Mucosa of descending colon (tissue), 3 donors: ENCODE measurements at regions not wholly inside any gene's neighbourhood (a gene's known extent, or its start where the extent isn't known, plus 50 kb on each side); places are given as distances from the start of the nearest gene placed in this dataset.

Experiments used
- ATAC-seq: fragments of 200-7000 bp; cut with Tn5 transposase; one replicate; pipeline ENCODE4 v1.9.1; 2020; ENCODE audit warnings: mild to moderate bottlenecking, moderate library complexity
- DNase-seq, 3 donors: peaks; one replicate each; pipeline ENCODE4 v3.0.0-alpha.2; 2020
- H3K36me3 ChIP-seq: fragments of 200-600 bp; one replicate; pipeline ENCODE4 v1.8.0; 2021; ENCODE audit warnings: low read depth, mild to moderate bottlenecking
- H3K4me1 ChIP-seq: fragments of 200-600 bp; one replicate; pipeline ENCODE4 v1.8.0; 2021; ENCODE audit warnings: low read depth, mild to moderate bottlenecking
- H3K4me3 ChIP-seq: fragments of 200-600 bp; one replicate; pipeline ENCODE4 v1.8.0; 2021; ENCODE audit warnings: mild to moderate bottlenecking
- H3K9me3 ChIP-seq: fragments of 200-600 bp; one replicate; pipeline ENCODE4 v1.8.0; 2021; ENCODE audit warnings: mild to moderate bottlenecking
- intact Hi-C, 2 donors: fragments of 100-400 bp; cut with DNase I in 1 of 2; cut with micrococcal nuclease in 1 of 2; formaldehyde crosslinking; loops; one replicate each; pipeline versions ENCODE4 v1.11.0 to v1.11.1; 2022; cut with DNase I, micrococcal nuclease
- TF ChIP-seq, protein P1 (sequence below): fragments of 200-600 bp; IDR thresholded peaks from one replicate; pipeline ENCODE4 v1.8.0; 2022; ENCODE audit warnings: antibody characterized with exemption, mild to moderate bottlenecking
- donor health status: DM: no; HTN: no; CAD: no; lungs with moderate emphysema.
- donor health status: DM: no; HTN: no; CAD: no.
- donor health status: DM: no; HTN: yes; CAD: no.

- DNase-seq: no peak
- Histone ChIP-seq H3K4me3 (no peak overlapping the region), H3K9me3 (no peaks in the 10 kb centered on the region), H3K4me1 (no peaks in the 10 kb centered on the region), H3K36me3 (no peaks in the 10 kb centered on the region)
- TF ChIP-seq, protein P1, sequence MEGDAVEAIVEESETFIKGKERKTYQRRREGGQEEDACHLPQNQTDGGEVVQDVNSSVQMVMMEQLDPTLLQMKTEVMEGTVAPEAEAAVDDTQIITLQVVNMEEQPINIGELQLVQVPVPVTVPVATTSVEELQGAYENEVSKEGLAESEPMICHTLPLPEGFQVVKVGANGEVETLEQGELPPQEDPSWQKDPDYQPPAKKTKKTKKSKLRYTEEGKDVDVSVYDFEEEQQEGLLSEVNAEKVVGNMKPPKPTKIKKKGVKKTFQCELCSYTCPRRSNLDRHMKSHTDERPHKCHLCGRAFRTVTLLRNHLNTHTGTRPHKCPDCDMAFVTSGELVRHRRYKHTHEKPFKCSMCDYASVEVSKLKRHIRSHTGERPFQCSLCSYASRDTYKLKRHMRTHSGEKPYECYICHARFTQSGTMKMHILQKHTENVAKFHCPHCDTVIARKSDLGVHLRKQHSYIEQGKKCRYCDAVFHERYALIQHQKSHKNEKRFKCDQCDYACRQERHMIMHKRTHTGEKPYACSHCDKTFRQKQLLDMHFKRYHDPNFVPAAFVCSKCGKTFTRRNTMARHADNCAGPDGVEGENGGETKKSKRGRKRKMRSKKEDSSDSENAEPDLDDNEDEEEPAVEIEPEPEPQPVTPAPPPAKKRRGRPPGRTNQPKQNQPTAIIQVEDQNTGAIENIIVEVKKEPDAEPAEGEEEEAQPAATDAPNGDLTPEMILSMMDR: no peak
- ATAC-seq: no peak
- intact Hi-C loops: no loop called here
Observed at GRCh38 chr21:26368591-26369320, 198.2 kb upstream of the APP start.

- DNase-seq: no peak
- ATAC-seq: no peak
- H3K9me3 ChIP-seq: no peaks in the 10 kb centered on the region
- no peak overlapping the region for H3K4me3 ChIP-seq
- intact Hi-C loops: no loop called here
- H3K36me3 ChIP-seq: no peaks in the 10 kb centered on the region
- TF ChIP-seq, protein P1: no peak
- H3K4me1 ChIP-seq: no peaks in the 10 kb centered on the region
Observed at GRCh38 chr21:26366781-26367180, 196.2 kb upstream of the APP start.

- H3K4me1 ChIP-seq: no peaks in the 10 kb centered on the region
- ATAC-seq (no peak), DNase-seq (no peak)
- H3K4me3 ChIP-seq: no peak overlapping the region
- intact Hi-C loops: no loop called here
- no peaks in the 10 kb centered on the region for H3K36me3 ChIP-seq
- TF ChIP-seq, protein P1: no peak
- H3K9me3 ChIP-seq: no peaks in the 10 kb centered on the region
Observed at GRCh38 chr21:26365849-26366248, 195.3 kb upstream of the APP start.

DNA sequence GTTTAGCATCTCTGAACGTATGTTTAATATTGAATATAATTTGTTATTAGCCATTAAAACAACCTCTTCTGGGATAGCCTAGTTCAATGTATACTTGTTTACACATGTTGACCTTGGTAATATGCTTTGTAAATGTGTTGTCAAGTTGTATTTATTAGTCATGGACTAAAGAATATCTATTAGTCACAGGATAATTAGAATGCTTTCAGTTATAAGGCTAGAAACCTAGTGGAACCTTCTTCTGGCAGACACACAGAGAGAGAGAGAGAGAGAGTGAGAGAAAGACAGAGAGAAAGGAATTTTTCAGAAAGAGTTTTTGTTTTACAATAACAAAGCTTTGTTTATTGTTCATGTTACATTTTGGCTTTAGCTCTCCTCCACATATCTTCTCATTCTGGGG lies 181.1 kb upstream of the APP start:
- H3K4me1 ChIP-seq: no peaks in the 10 kb centered on the region
- H3K36me3 ChIP-seq: no peaks in the 10 kb centered on the region
- DNase-seq (no peak), ATAC-seq (no peak)
- H3K4me3 ChIP-seq: no peak overlapping the region
- TF ChIP-seq, protein P1: no peak
- intact Hi-C loops: no loop called here
- H3K9me3 ChIP-seq: no peaks in the 10 kb centered on the region

GRCh38 chr21:26332867-26333266 lies 162.3 kb upstream of the APP start:
- H3K36me3 ChIP-seq: no peaks in the 10 kb centered on the region
- TF ChIP-seq, protein P1: no peak
- no peak overlapping the region for H3K4me3 ChIP-seq
- intact Hi-C loops: no loop called here
- ATAC-seq: no peak
- H3K9me3 ChIP-seq: no peaks in the 10 kb centered on the region
- DNase-seq: no peak
- H3K4me1 ChIP-seq: no peaks in the 10 kb centered on the region
